PC-9 (cell line): ENCODE measurements at regions not wholly inside any gene's neighbourhood (a gene's known extent, or its start where the extent isn't known, plus 50 kb on each side); places are given as distances from the start of the nearest gene placed in this dataset.

Experiments
- BruUV-seq: library from RNA; stranded (reverse); fragments of 400-500 nt; replicated peaks from 2 replicates; lab custom pipeline; 2021; lab: Mats Ljungman, UMichigan
- CTCF ChIA-PET: fragments of 300-600 bp; sonication (Branson Sonifier 250); formaldehyde crosslinking; loops from one replicate; lab custom pipeline; 2022; ENCODE audit warnings: antibody characterized with exemption; lab: Charles Lee
- POLR2A ChIA-PET: fragments of 300-600 bp; sonication (Branson Sonifier 250); formaldehyde crosslinking; loops from one replicate; lab custom pipeline; 2022; ENCODE audit warnings: antibody characterized with exemption; ENCODE audit not compliant: unreplicated experiment; lab: Charles Lee
- DNase-seq, 2 experiments: peaks; one replicate each; pipeline versions ENCODE4 v3.0.0 to v3.0.0-alpha.2; 2015 to 2022; ENCODE audit warnings: mixed read lengths in 1 of 2
- H2AFZ ChIP-seq: fragments of 200-600 bp; sonication (generic); 2 replicates; pipeline ENCODE4 v1.8.1; 2017; ENCODE audit warnings: antibody characterized with exemption
- H3F3A ChIP-seq: fragments of 200-600 bp; sonication (generic); 2 replicates; pipeline ENCODE4 v1.8.1; 2017; ENCODE audit warnings: antibody characterized with exemption, mild to moderate bottlenecking, low read depth; ENCODE audit not compliant: insufficient read depth
- H3K27ac ChIP-seq: fragments of 200-600 bp; sonication (generic); 2 replicates; pipeline ENCODE4 v1.6.1; 2016; ENCODE audit warnings: mixed run types
- H3K27me3 ChIP-seq: fragments of 200-600 bp; sonication (generic); 2 replicates; pipeline ENCODE4 v1.6.1; 2016; ENCODE audit warnings: low read depth, mixed run types; ENCODE audit not compliant: insufficient read depth
- H3K36me3 ChIP-seq: fragments of 200-600 bp; sonication (generic); 2 replicates; pipeline ENCODE4 v1.6.1; 2016; ENCODE audit warnings: low read depth, mixed run types
- H3K4me1 ChIP-seq: fragments of 200-600 bp; sonication (generic); replicated peaks from 2 replicates; pipeline ENCODE4 v1.6.1; 2016; ENCODE audit warnings: mixed run types; ENCODE audit not compliant: insufficient read depth
- H3K4me2 ChIP-seq: fragments of 200-600 bp; sonication (generic); 2 replicates; pipeline ENCODE4 v1.6.1; 2017; ENCODE audit warnings: mixed run types
- H3K4me3 ChIP-seq: fragments of 200-600 bp; sonication (generic); 2 replicates; pipeline ENCODE4 v1.6.1; 2016; ENCODE audit warnings: mixed run types
- H3K79me2 ChIP-seq: fragments of 200-600 bp; sonication (generic); 2 replicates; pipeline ENCODE4 v1.6.1; 2017; ENCODE audit warnings: low read depth, mixed run types
- H3K9me2 ChIP-seq: fragments of 200-600 bp; sonication (generic); 2 replicates; pipeline ENCODE4 v1.8.1; 2017; ENCODE audit warnings: mild to moderate bottlenecking; ENCODE audit not compliant: insufficient read depth
- H3K9me3 ChIP-seq: fragments of 200-600 bp; sonication (generic); 2 replicates; pipeline ENCODE4 v1.8.1; 2016; ENCODE audit warnings: low read depth; ENCODE audit not compliant: insufficient read depth
- H4K20me1 ChIP-seq: fragments of 200-600 bp; sonication (generic); 2 replicates; pipeline ENCODE4 v1.8.1; 2017; ENCODE audit not compliant: insufficient read depth
- CTCF ChIP-seq: fragments of 200-600 bp; sonication (generic); conservative IDR thresholded peaks from 2 replicates; pipeline ENCODE4 v1.6.1; 2017; ENCODE audit warnings: mixed run types, antibody characterized with exemption, mild to moderate bottlenecking, moderate library complexity
- EZH2 ChIP-seq: fragments of 200-600 bp; sonication (generic); IDR thresholded peaks from 2 replicates; pipeline ENCODE4 v1.8.0; 2017; ENCODE audit warnings: antibody characterized with exemption, low read depth
- intact Hi-C: fragments of 100-400 bp; cut with micrococcal nuclease; formaldehyde crosslinking; loops from one replicate; pipeline ENCODE4 v1.10.0; 2022; ENCODE audit not compliant: unreplicated experiment

DNA sequence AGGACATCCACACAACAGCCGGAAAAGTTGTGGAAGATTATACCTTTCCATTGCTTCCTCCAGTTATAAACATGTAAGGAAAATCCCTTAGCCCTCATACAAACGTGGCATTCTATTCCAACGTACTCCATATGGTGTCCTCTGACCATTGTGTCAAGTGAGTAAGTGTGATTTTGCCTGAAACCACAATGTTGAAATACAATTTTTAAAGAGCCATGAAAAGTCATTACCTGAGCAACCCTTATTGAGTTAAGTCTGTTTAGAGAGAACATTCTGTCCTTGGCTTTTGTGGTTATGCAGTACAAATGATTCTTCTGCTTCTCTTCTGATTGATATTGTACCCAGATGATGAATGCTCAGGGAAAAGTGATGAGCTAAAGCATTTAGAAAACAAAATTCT, 530.1 kb downstream of the HAO1 start:
- no peak overlapping the region for H3K4me3 ChIP-seq
- H3K27me3 ChIP-seq = no peaks in the 10 kb centered on the region
- H2AFZ ChIP-seq = no peak overlapping the region
- no peaks in the 10 kb centered on the region for H3K79me2 ChIP-seq
- POLR2A ChIA-PET = no interaction called here
- no peaks in the 10 kb centered on the region for H3K9me2 ChIP-seq
- no peaks in the 10 kb centered on the region for H4K20me1 ChIP-seq
- no peaks in the 10 kb centered on the region; the same call in 1 of the 2 replicates for H3K9me3 ChIP-seq
- no peak overlapping the region for H3K27ac ChIP-seq
- intact Hi-C loops = no loop called here
- TF ChIP-seq CTCF (no peak), EZH2 (no peak)
- no peak for DNase-seq
- no peaks in the 10 kb centered on the region for H3K4me1 ChIP-seq
- no peaks in the 10 kb centered on the region for H3F3A ChIP-seq
- no peak overlapping the region for H3K4me2 ChIP-seq
- no TSS peak for BruUV-seq
- no peaks in the 10 kb centered on the region for H3K36me3 ChIP-seq
- CTCF ChIA-PET = no interaction called here

DNA sequence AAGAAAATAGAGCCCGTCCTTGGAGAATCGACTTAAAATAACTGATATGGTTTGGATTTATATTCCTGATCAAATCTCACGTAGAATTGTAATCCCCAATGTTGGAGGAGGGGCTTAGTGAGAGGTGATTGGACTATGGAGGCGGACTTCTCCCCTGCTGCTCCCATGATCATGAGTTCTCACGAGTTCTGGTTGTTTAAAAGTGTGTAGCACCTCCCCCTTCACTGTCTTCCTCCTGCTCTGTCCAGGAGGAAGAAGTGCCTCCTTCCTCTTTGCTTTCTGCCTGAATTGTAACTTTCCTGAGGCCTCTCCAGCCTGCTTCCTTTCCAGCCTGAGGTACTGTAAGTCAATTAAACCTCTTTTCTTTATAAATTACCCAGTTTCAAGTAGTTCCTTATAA, 529.2 kb downstream of the HAO1 start:
- BruUV-seq = no TSS peak
- H3K9me3 ChIP-seq = no peaks in the 10 kb centered on the region; the same call in 1 of the 2 replicates
- H3K36me3 ChIP-seq = no peaks in the 10 kb centered on the region
- H3K4me1 ChIP-seq = no peaks in the 10 kb centered on the region
- no peak for TF ChIP-seq EZH2
- TF ChIP-seq CTCF = no peak
- CTCF ChIA-PET = no interaction called here
- no peak overlapping the region for H3K4me3 ChIP-seq
- H3K27me3 ChIP-seq = no peaks in the 10 kb centered on the region
- no peak overlapping the region for H3K27ac ChIP-seq
- no peaks in the 10 kb centered on the region for H3K79me2 ChIP-seq
- H3F3A ChIP-seq = no peaks in the 10 kb centered on the region
- POLR2A ChIA-PET = no interaction called here
- H3K9me2 ChIP-seq = no peaks in the 10 kb centered on the region
- H4K20me1 ChIP-seq = no peaks in the 10 kb centered on the region
- H2AFZ ChIP-seq = no peak overlapping the region
- DNase-seq = no peak
- H3K4me2 ChIP-seq = no peak overlapping the region
- intact Hi-C loops = no loop called here

- Histone ChIP-seq H3K4me3 (no peak overlapping the region), H4K20me1 (no peaks in the 10 kb centered on the region), H3K36me3 (no peaks in the 10 kb centered on the region), H3K4me2 (no peak overlapping the region), H3K27ac (no peak overlapping the region), H3K9me2 (no peaks in the 10 kb centered on the region), H3F3A (no peaks in the 10 kb centered on the region), H3K27me3 (no peaks in the 10 kb centered on the region), H3K4me1 (no peaks in the 10 kb centered on the region), H3K79me2 (no peaks in the 10 kb centered on the region), H3K9me3 (no peaks in the 10 kb centered on the region), H2AFZ (no peak overlapping the region)
- intact Hi-C loops = no loop called here
- POLR2A ChIA-PET = no interaction called here
- TF ChIP-seq CTCF (no peak), EZH2 (no peak)
- no peak for DNase-seq
- BruUV-seq = no TSS peak
- CTCF ChIA-PET = no interaction called here
Measured at GRCh38 chr20:7415427-7415826, 524.8 kb downstream of the HAO1 start.
